MM.1S (cell line): ENCODE measurements at regions not wholly inside any gene's neighbourhood (a gene's known extent, or its start where the extent isn't known, plus 50 kb on each side); places are given as distances from the start of the nearest gene placed in this dataset.

Experiments
- DNase-seq: peaks from one replicate; pipeline ENCODE4 v3.0.0-alpha.2; 2015
- H2AFZ ChIP-seq: fragments of 300-600 bp; sonication (generic); 2 replicates; pipeline ENCODE4 v1.6.0; 2016; ENCODE audit warnings: antibody characterized with exemption, low read length
- H3F3A ChIP-seq: fragments of 300-600 bp; sonication (generic); 2 replicates; pipeline ENCODE4 v1.6.1; 2016; ENCODE audit warnings: mild to moderate bottlenecking, antibody characterized with exemption, low read length, moderate library complexity, mixed read lengths; ENCODE audit not compliant: insufficient read depth
- H3K27ac ChIP-seq: fragments of 300-600 bp; sonication (generic); 2 replicates; pipeline ENCODE4 v1.5.1; 2016; ENCODE audit warnings: mild to moderate bottlenecking, low read length
- H3K27me3 ChIP-seq: fragments of 300-600 bp; sonication (generic); replicated peaks from 2 replicates; pipeline ENCODE4 v1.6.0; 2016; ENCODE audit warnings: low read length; ENCODE audit not compliant: insufficient read depth
- H3K36me3 ChIP-seq: fragments of 300-600 bp; sonication (generic); replicated peaks from 2 replicates; pipeline ENCODE4 v1.6.1; 2016; ENCODE audit warnings: mild to moderate bottlenecking, low read length, mixed read lengths; ENCODE audit not compliant: insufficient read depth
- H3K4me1 ChIP-seq: fragments of 300-600 bp; sonication (generic); 2 replicates; pipeline ENCODE4 v1.6.1; 2016; ENCODE audit warnings: low read length, mixed read lengths
- H3K4me2 ChIP-seq: fragments of 300-600 bp; sonication (generic); 2 replicates; pipeline ENCODE4 v1.6.0; 2016; ENCODE audit warnings: low read depth, low read length
- H3K4me3 ChIP-seq: fragments of 300-600 bp; sonication (generic); 2 replicates; pipeline ENCODE4 v1.5.1; 2016; ENCODE audit warnings: low read length, mixed read lengths
- H3K79me2 ChIP-seq: fragments of 300-600 bp; sonication (generic); 2 replicates; pipeline ENCODE4 v1.6.1; 2016; ENCODE audit warnings: mixed run types, low read length, mixed read lengths
- H3K9ac ChIP-seq: fragments of 300-600 bp; sonication (generic); 2 replicates; pipeline ENCODE4 v1.6.1; 2016; ENCODE audit warnings: low read length, mixed read lengths
- H3K9me2 ChIP-seq: fragments of 300-600 bp; sonication (generic); replicated peaks from 2 replicates; pipeline ENCODE4 v1.6.1; 2016; ENCODE audit warnings: mild to moderate bottlenecking, low read length, mixed read lengths; ENCODE audit not compliant: insufficient read depth
- H3K9me3 ChIP-seq: fragments of 300-600 bp; sonication (generic); replicated peaks from 2 replicates; pipeline ENCODE4 v1.6.1; 2016; ENCODE audit warnings: mild to moderate bottlenecking, low read length, mixed read lengths; ENCODE audit not compliant: insufficient read depth
- H4K20me1 ChIP-seq: fragments of 300-600 bp; sonication (generic); 2 replicates; pipeline ENCODE4 v1.6.1; 2016; ENCODE audit warnings: mild to moderate bottlenecking, low read length, moderate library complexity, mixed read lengths; ENCODE audit not compliant: insufficient read depth
- CTCF ChIP-seq: fragments of 300-600 bp; sonication (generic); IDR thresholded peaks from 2 replicates; pipeline ENCODE4 v1.5.1; 2016; ENCODE audit warnings: antibody characterized with exemption, low read length, mixed read lengths
- EZH2 ChIP-seq: fragments of 300-600 bp; sonication (generic); optimal IDR thresholded peaks from 2 replicates; pipeline ENCODE3; 2017; ENCODE audit warnings: low read depth, mild to moderate bottlenecking, antibody characterized with exemption, low read length, mixed read lengths
- EZH2phosphoT487 ChIP-seq: fragments of 300-600 bp; sonication (generic); IDR thresholded peaks from 2 replicates; pipeline ENCODE4 v1.6.1; 2018; ENCODE audit warnings: antibody characterized with exemption, low read length

GRCh38 chr2:221245772-221246171 lies 326.3 kb downstream of the EPHA4 start:
- Histone ChIP-seq H3K4me3 (no peak overlapping the region), H3K9me2 (no peaks in the 10 kb centered on the region), H4K20me1 (no peaks in the 10 kb centered on the region), H2AFZ (no peak overlapping the region), H3K27ac (no peak overlapping the region), H3K9ac (no peak overlapping the region), H3F3A (no peaks in the 10 kb centered on the region), H3K4me1 (no peaks in the 10 kb centered on the region), H3K27me3 (no peaks in the 10 kb centered on the region), H3K9me3 (no peaks in the 10 kb centered on the region), H3K79me2 (no peaks in the 10 kb centered on the region), H3K36me3 (no peaks in the 10 kb centered on the region), H3K4me2 (no peak overlapping the region)
- TF ChIP-seq CTCF (no peak), EZH2 (no peak), EZH2phosphoT487 (no peak)
- no peak for DNase-seq

DNA sequence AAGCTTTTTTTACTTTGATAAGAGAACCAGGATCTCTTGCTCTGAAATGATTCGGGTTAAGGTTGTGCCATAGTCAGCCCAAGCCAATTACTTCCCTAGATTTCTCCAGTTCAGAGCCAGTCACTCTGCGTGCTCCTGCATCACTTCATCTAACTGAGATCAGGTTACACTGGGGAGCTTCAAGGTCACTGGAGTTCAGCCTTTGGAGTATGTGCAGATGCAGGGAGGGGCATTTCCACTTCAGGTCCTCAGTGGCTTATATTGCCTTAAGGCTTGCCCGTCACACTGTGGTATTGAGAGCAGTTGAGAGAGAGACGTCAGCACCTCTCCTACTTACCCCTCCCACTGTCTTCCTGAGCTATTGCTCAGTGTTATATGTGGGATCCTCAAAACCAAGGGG lies 317.8 kb downstream of the EPHA4 start:
- no peaks in the 10 kb centered on the region for H3K36me3 ChIP-seq
- H2AFZ ChIP-seq, result no peak overlapping the region
- H3K4me3 ChIP-seq, result no peak overlapping the region
- no peaks in the 10 kb centered on the region for H3F3A ChIP-seq
- H3K9me3 ChIP-seq, result no peaks in the 10 kb centered on the region
- no peak overlapping the region for H3K4me2 ChIP-seq
- TF ChIP-seq EZH2, result no peak
- TF ChIP-seq CTCF, result no peak
- TF ChIP-seq EZH2phosphoT487, result no peak
- H3K27ac ChIP-seq, result no peak overlapping the region
- no peaks in the 10 kb centered on the region for H4K20me1 ChIP-seq
- no peaks in the 10 kb centered on the region for H3K27me3 ChIP-seq
- H3K9me2 ChIP-seq, result no peaks in the 10 kb centered on the region
- H3K9ac ChIP-seq, result no peak overlapping the region
- DNase-seq, result no peak
- H3K79me2 ChIP-seq, result no peaks in the 10 kb centered on the region
- no peaks in the 10 kb centered on the region for H3K4me1 ChIP-seq

GRCh38 chr2:221255862-221256261 lies 316.2 kb downstream of the EPHA4 start:
- no peaks in the 10 kb centered on the region for H3F3A ChIP-seq
- TF ChIP-seq EZH2 (no peak), EZH2phosphoT487 (no peak), CTCF (no peak)
- no peak overlapping the region for H2AFZ ChIP-seq
- H3K9me3 ChIP-seq, result no peaks in the 10 kb centered on the region
- H3K4me1 ChIP-seq, result no peaks in the 10 kb centered on the region
- no peak overlapping the region for H3K27ac ChIP-seq
- no peak overlapping the region for H3K4me3 ChIP-seq
- no peaks in the 10 kb centered on the region for H3K79me2 ChIP-seq
- H3K4me2 ChIP-seq, result no peak overlapping the region
- no peaks in the 10 kb centered on the region for H3K27me3 ChIP-seq
- DNase-seq, result no peak
- H3K9ac ChIP-seq, result no peak overlapping the region
- H3K9me2 ChIP-seq, result no peaks in the 10 kb centered on the region
- H4K20me1 ChIP-seq, result no peaks in the 10 kb centered on the region
- no peaks in the 10 kb centered on the region for H3K36me3 ChIP-seq
